Adrenal gland (tissue), 9 donors: ENCODE measurements at regions not wholly inside any gene's neighbourhood (a gene's known extent, or its start where the extent isn't known, plus 50 kb on each side); places are given as distances from the start of the nearest gene placed in this dataset.

Experiments
- DNase-seq, 7 donors: peaks; one replicate each; pipeline ENCODE4 v3.0.0-alpha.2; 2019 to 2020
- H3K27ac ChIP-seq, 5 donors: fragments of 200-600 bp; sonication (generic) in 4 of 5; 1 replicate in 3 of 5; 2 replicates in 2 of 5; pipeline versions ENCODE4 v1.5.1 to v1.8.0; 2016 to 2020; ENCODE audit warnings: mild to moderate bottlenecking in 1 of 5
- H3K27me3 ChIP-seq: fragments of 200-600 bp; 2 replicates; pipeline ENCODE4 v1.8.0; 2021
- H3K36me3 ChIP-seq, 2 donors: fragments of 200-600 bp; replicated peaks in 1 of 2; 1 replicate in 1 of 2; 2 replicates in 1 of 2; pipeline versions ENCODE4 v1.5.1 to v1.8.0; 2018 to 2022
- H3K4me1 ChIP-seq, 2 donors: fragments of 200-600 bp; replicated peaks in 1 of 2; 1 replicate in 1 of 2; 2 replicates in 1 of 2; pipeline versions ENCODE4 v1.5.1 to v1.8.0; 2018 to 2021
- H3K4me3 ChIP-seq, 4 donors: fragments of 200-600 bp; sonication (generic) in 3 of 4; one replicate each; pipeline ENCODE4 v1.5.1; 2016 to 2018
- H3K9me3 ChIP-seq, 3 donors: fragments of 200-600 bp; sonication (generic) in 1 of 3; replicated peaks in 1 of 3; 1 replicate in 2 of 3; 2 replicates in 1 of 3; pipeline versions ENCODE4 v1.5.1 to v1.8.0; 2016 to 2021
- POLR2A ChIP-seq, 2 donors: fragments of 450-650 bp; IDR thresholded peaks; one replicate each; pipeline ENCODE4 v1.6.1; 2017; ENCODE audit warnings: antibody characterized with exemption in 2 of 2, mild to moderate bottlenecking in 2 of 2, moderate library complexity in 1 of 2
- WGBS, 4 donors: extraction: QIAGEN DNeasy Blood & Tissue Kit in 2 of 4; methylation state at CpG; one replicate each; pipeline versions ENCODE4 v1.1.5 to v1.1.7; 2013 to 2017; 5-methylcytosine and 5-hydroxymethylcytosine counted together
- intact Hi-C, 2 donors: fragments of 100-400 bp; cut with DNase I; formaldehyde crosslinking; loops; one replicate each; pipeline versions ENCODE4 v1.14.1 to v1.15.0; 2022 to 2023
- TF ChIP-seq, protein P1 (sequence below), 6 experiments: fragments of 450-650 bp in 4 of 6; fragments of 200-600 bp in 2 of 6; sonication (generic) in 1 of 6; IDR thresholded peaks; 1 replicate in 5 of 6; 2 replicates in 1 of 6; pipeline versions ENCODE4 v1.5.1 to v1.8.0; 2016 to 2021; ENCODE audit warnings: antibody characterized with exemption in 6 of 6, mild to moderate bottlenecking in 2 of 6, moderate library complexity in 1 of 6
- donor health status: healthy with polysubstance abuse.
- donor health status: Bipolar disorder and iron deficiency.
- donor health status: DM: yes; HTN: yes; CAD: no.
- donor health status: DM: no; HTN: no; CAD: no.
- donor health status: DM: no; HTN: no; CAD: no.

DNA sequence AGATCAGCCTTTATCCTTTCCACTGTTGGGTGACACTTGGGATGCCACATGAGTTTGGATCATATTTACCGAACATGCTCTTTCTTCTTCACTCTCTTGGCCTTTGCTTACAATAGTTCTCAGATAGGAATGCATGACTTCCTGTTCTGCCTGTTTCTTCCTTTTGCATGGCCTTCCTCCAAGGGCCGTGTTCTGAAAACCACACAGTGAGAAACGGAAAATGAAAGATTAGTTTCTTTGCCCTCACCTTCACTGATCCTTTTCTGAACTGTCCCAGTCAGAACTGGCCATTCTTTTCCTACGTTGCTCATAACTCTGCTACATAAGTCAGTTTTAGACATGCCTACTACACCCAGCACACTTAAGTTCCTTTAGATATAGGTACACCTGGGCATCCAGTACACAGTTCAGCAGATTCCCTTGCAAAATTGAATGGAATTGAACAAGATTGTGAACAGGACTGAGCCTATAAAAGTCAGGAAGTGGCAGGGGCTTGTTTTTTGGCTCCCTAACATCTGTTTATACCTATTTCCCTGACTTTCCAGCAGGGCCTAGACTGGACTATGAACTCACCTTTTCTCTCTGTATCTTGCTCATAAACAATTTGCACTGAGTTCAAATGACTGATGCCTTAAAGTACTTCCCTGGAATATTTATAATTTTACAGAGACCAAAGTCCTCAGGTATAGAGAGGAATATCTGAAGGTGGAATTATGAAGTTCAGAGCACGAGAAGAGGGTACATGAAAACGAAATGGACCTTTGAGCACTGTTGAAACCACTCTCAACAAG lies 186.4 kb upstream of the ST6GAL2 start:
- intact Hi-C loops: no loop called here
- WGBS, 4 donors: 37 to 56% (median 50%) methylated on average over 6 of the region's 6 CpGs

DNA sequence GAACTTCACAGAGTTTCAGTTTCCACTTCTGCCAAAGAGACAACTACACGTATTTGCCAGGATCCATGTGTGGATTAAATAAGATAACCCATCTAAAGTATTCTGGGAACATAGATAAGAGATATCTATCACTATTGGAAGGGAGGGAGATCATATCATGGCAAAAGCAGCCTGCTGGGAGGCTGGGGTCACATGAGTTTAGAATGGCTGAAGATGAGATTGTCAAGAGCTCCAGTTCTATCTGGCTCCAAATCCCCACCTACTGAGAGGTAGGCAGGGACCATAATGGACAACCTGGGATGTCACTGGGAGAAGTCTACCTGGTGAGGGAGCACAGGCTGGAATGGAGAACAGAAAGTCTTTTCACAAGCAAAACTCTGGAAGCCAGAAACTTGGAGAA lies 192.6 kb upstream of the ST6GAL2 start:
- Histone ChIP-seq H3K27ac (no peak overlapping the region), H3K4me3 (no peak overlapping the region), H3K27me3 (no peaks in the 10 kb centered on the region), H3K9me3 (no peaks in the 10 kb centered on the region), H3K36me3 (no peaks in the 10 kb centered on the region), H3K4me1 (no peaks in the 10 kb centered on the region)
- intact Hi-C loops: no loop called here
- DNase-seq: no peak
- TF ChIP-seq, protein P1, sequence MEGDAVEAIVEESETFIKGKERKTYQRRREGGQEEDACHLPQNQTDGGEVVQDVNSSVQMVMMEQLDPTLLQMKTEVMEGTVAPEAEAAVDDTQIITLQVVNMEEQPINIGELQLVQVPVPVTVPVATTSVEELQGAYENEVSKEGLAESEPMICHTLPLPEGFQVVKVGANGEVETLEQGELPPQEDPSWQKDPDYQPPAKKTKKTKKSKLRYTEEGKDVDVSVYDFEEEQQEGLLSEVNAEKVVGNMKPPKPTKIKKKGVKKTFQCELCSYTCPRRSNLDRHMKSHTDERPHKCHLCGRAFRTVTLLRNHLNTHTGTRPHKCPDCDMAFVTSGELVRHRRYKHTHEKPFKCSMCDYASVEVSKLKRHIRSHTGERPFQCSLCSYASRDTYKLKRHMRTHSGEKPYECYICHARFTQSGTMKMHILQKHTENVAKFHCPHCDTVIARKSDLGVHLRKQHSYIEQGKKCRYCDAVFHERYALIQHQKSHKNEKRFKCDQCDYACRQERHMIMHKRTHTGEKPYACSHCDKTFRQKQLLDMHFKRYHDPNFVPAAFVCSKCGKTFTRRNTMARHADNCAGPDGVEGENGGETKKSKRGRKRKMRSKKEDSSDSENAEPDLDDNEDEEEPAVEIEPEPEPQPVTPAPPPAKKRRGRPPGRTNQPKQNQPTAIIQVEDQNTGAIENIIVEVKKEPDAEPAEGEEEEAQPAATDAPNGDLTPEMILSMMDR (IDR thresholded peaks at IDR 0.05): no peak
- TF ChIP-seq POLR2A (IDR thresholded peaks at IDR 0.05): no peak
- WGBS, 4 donors: 25 to 61% (median 43%) methylated on average over 1 of the region's 1 CpG

More for the DNA sequence above, 186.4 kb upstream of the ST6GAL2 start:
- Histone ChIP-seq H3K27ac (no peak overlapping the region), H3K27me3 (no peaks in the 10 kb centered on the region), H3K4me3 (no peak overlapping the region), H3K4me1 (no peaks in the 10 kb centered on the region), H3K9me3 (no peaks in the 10 kb centered on the region), H3K36me3 (no peaks in the 10 kb centered on the region)
- TF ChIP-seq, protein P1 (IDR thresholded peaks at IDR 0.05): no peak
- no peak for TF ChIP-seq POLR2A (IDR thresholded peaks at IDR 0.05)
- DNase-seq: no peak

DNA sequence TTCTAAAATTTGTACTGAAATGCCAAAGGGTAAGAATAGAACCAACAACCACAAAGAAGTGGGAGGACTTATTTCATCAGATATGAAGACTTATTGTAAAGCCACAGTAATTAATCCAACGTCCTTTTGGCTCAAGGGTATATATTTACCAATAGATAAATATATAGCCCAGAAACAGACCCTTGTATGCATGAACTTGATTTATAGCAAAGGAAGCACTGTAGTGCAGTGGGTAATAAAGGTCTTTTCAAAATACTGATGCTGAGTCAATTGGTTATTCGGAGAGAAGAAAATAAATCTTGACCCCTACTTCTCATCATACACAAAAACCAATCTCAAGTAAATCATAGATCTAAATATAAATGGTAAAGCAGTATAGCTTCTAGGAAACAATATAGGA lies 200.5 kb upstream of the ST6GAL2 start:
- Histone ChIP-seq H3K36me3 (no peaks in the 10 kb centered on the region), H3K27me3 (no peaks in the 10 kb centered on the region), H3K4me3 (no peak overlapping the region), H3K27ac (no peak overlapping the region), H3K4me1 (no peaks in the 10 kb centered on the region), H3K9me3 (no peaks in the 10 kb centered on the region)
- intact Hi-C loops: no loop called here
- TF ChIP-seq POLR2A (IDR thresholded peaks at IDR 0.05): no peak
- TF ChIP-seq, protein P1 (IDR thresholded peaks at IDR 0.05): no peak
- no peak for DNase-seq
- 54 to 75% (median 59%) methylated on average over 2 of the region's 2 CpGs for WGBS, 4 donors

DNA sequence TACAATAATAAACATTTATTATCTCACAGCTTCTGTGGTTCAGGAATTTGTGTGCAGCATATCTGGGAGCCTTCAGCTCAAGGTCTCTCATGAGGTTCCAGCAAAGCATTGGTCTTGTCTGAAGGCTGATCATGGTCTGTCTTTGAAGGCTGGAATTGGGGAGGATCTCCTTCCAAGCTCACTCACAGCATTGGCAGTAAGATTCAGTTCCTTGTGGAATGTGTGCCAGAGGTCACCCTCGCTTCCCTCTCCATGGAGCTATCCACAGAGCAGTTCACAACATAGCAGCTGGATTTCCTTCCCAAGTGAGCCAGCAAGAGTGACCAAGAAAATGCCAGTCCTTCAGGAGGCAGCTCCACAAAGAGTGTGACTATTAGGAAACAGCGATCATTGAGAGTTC lies 202.2 kb upstream of the ST6GAL2 start:
- H3K4me3 ChIP-seq: no peak overlapping the region
- TF ChIP-seq POLR2A (IDR thresholded peaks at IDR 0.05): no peak
- TF ChIP-seq, protein P1 (IDR thresholded peaks at IDR 0.05): no peak
- 69 to 90% (median 72%) methylated on average over 1 to 2 of the region's 2 CpGs for WGBS, 4 donors
- H3K27ac ChIP-seq: no peak overlapping the region
- intact Hi-C loops: no loop called here
- H3K36me3 ChIP-seq: no peaks in the 10 kb centered on the region
- H3K27me3 ChIP-seq: no peaks in the 10 kb centered on the region
- H3K4me1 ChIP-seq: no peaks in the 10 kb centered on the region
- no peak for DNase-seq
- H3K9me3 ChIP-seq: no peaks in the 10 kb centered on the region
